ENCODE measurements at regions not wholly inside any gene's neighbourhood (a gene's known extent, or its start where the extent isn't known, plus 50 kb on each side); places are given as distances from the start of the nearest gene placed in this dataset.
"Not testable (repeated sequence)": the region's sequence is repeated elsewhere in the genome, so short reads cannot be mapped to it uniquely, and the experiment has no call there.

GRCh38 chr5:93220431-93220830 is 360.6 kb downstream of the NR2F1-AS1 start:
- Histone ChIP-seq H3K36me3 (ENCODE audit: control insufficient read depth, insufficient read depth, low read length) (no peaks in the 10 kb centered on the region), H3K27me3 (ENCODE audit: control insufficient read depth, insufficient read depth, low read length) (no peaks in the 10 kb centered on the region), H3K9me3 (ENCODE audit: control insufficient read depth, insufficient read depth, low read length) (no peaks in the 10 kb centered on the region), H3K4me1 (ENCODE audit: control insufficient read depth, insufficient read depth, low read length) (no peaks in the 10 kb centered on the region), H3K4me3 (ENCODE audit: low read length) (no peak overlapping the region), H3K27ac (ENCODE audit: low read length) (no peak overlapping the region)
- ATAC-seq (no peak), DNase-seq (no peak)
- H3K9me3 Mint-ChIP-seq = peaks cover 0 to 3% of the 10 kb centered on the region in 2 donors
- H3K4me3 Mint-ChIP-seq = no peak overlapping the region
- intact Hi-C loops (cut with micrococcal nuclease) = no loop called here
- 86% methylated on average over 2 of the region's 3 CpGs for WGBS (ENCODE audit: insufficient coverage)
- H3K27me3 Mint-ChIP-seq (ENCODE audit: low read depth in 2 of 2) = no peaks in the 10 kb centered on the region
- no peak for TF ChIP-seq CTCF (IDR thresholded peaks at IDR 0.05)
- no peaks in the 10 kb centered on the region for H3K4me1 Mint-ChIP-seq
- H3K27ac Mint-ChIP-seq = no peak overlapping the region
- H3K36me3 Mint-ChIP-seq = no peaks in the 10 kb centered on the region

GRCh38 chr5:93219641-93220145 is 361.3 kb downstream of the NR2F1-AS1 start:
- no peak for ATAC-seq
- no peaks in the 10 kb centered on the region for H3K4me1 Mint-ChIP-seq
- TF ChIP-seq CTCF (IDR thresholded peaks at IDR 0.05) = no peak
- Histone ChIP-seq H3K9me3 (ENCODE audit: control insufficient read depth, insufficient read depth, low read length) (no peaks in the 10 kb centered on the region), H3K27me3 (ENCODE audit: control insufficient read depth, insufficient read depth, low read length) (no peaks in the 10 kb centered on the region), H3K27ac (ENCODE audit: low read length) (no peak overlapping the region), H3K4me3 (ENCODE audit: low read length) (no peak overlapping the region), H3K4me1 (ENCODE audit: control insufficient read depth, insufficient read depth, low read length) (no peaks in the 10 kb centered on the region), H3K36me3 (ENCODE audit: control insufficient read depth, insufficient read depth, low read length) (no peaks in the 10 kb centered on the region)
- no peaks in the 10 kb centered on the region for H3K9me3 Mint-ChIP-seq
- no peaks in the 10 kb centered on the region for H3K36me3 Mint-ChIP-seq
- DNase-seq = no peak
- H3K27me3 Mint-ChIP-seq (ENCODE audit: low read depth in 2 of 2) = no peaks in the 10 kb centered on the region
- intact Hi-C loops (cut with micrococcal nuclease) = no loop called here
- H3K4me3 Mint-ChIP-seq = no peak overlapping the region
- H3K27ac Mint-ChIP-seq = no peak overlapping the region
- 80% methylated on average over 1 of the region's 2 CpGs for WGBS (ENCODE audit: insufficient coverage)

GRCh38 chr5:93213111-93213794 is 367.8 kb downstream of the NR2F1-AS1 start:
- H3K27ac Mint-ChIP-seq; H3K4me3 Mint-ChIP-seq; H3K27me3 Mint-ChIP-seq (ENCODE audit: low read depth in 2 of 2); H3K36me3 Mint-ChIP-seq; H3K36me3 ChIP-seq (ENCODE audit: control insufficient read depth, insufficient read depth, low read length); H3K9me3 ChIP-seq (ENCODE audit: control insufficient read depth, insufficient read depth, low read length); DNase-seq; intact Hi-C loops (cut with micrococcal nuclease); ATAC-seq; H3K4me3 ChIP-seq (ENCODE audit: low read length); H3K4me1 ChIP-seq (ENCODE audit: control insufficient read depth, insufficient read depth, low read length); H3K27ac ChIP-seq (ENCODE audit: low read length); H3K4me1 Mint-ChIP-seq; H3K9me3 Mint-ChIP-seq; H3K27me3 ChIP-seq (ENCODE audit: control insufficient read depth, insufficient read depth, low read length): not testable (repeated sequence)
- WGBS (ENCODE audit: insufficient coverage) = 89% methylated on average over 17 of the region's 28 CpGs

GRCh38 chr5:93209476-93209875 is 371.5 kb downstream of the NR2F1-AS1 start:
- Mint-ChIP-seq H3K27ac (no peak overlapping the region), H3K4me3 (no peak overlapping the region), H3K27me3 (ENCODE audit: low read depth in 2 of 2) (no peaks in the 10 kb centered on the region), H3K9me3 (peaks cover 9 to 14% of the 10 kb centered on the region in 2 donors), H3K4me1 (no peaks in the 10 kb centered on the region), H3K36me3 (no peaks in the 10 kb centered on the region)
- peaks cover 5% of the 10 kb centered on the region for H3K9me3 ChIP-seq (ENCODE audit: control insufficient read depth, insufficient read depth, low read length)
- H3K4me3 ChIP-seq (ENCODE audit: low read length) = no peak overlapping the region
- TF ChIP-seq CTCF (IDR thresholded peaks at IDR 0.05) = no peak
- ATAC-seq = no peak
- no peaks in the 10 kb centered on the region for H3K4me1 ChIP-seq (ENCODE audit: control insufficient read depth, insufficient read depth, low read length)
- no peak for DNase-seq
- WGBS (ENCODE audit: insufficient coverage) = 54% methylated on average over 4 of the region's 4 CpGs
- no peaks in the 10 kb centered on the region for H3K36me3 ChIP-seq (ENCODE audit: control insufficient read depth, insufficient read depth, low read length)
- H3K27ac ChIP-seq (ENCODE audit: low read length) = no peak overlapping the region
- no peaks in the 10 kb centered on the region for H3K27me3 ChIP-seq (ENCODE audit: control insufficient read depth, insufficient read depth, low read length)
- intact Hi-C loops (cut with micrococcal nuclease) = no loop called here
